Skeletal muscle cell (primary cell): ENCODE measurements at regions not wholly inside any gene's neighbourhood (a gene's known extent, or its start where the extent isn't known, plus 50 kb on each side); places are given as distances from the start of the nearest gene placed in this dataset.

Source experiments
- DNase-seq: peaks from one replicate; pipeline ENCODE4 v3.0.0-alpha.2; 2010; ENCODE audit warnings: low read depth
- H3K4me3 ChIP-seq: 2 replicates; pipeline ENCODE4 v1.5.1; 2011; ENCODE audit warnings: low read depth, mild to moderate bottlenecking, control low read depth, low read length, moderate library complexity

- no peak for DNase-seq
- no peak overlapping the region for H3K4me3 ChIP-seq
Observed at GRCh38 chr4:17094159-17094875, 195.9 kb upstream of the LDB2 start.

- DNase-seq: no peak
- no peak overlapping the region for H3K4me3 ChIP-seq
Observed at GRCh38 chr4:17093481-17093880, 195.0 kb upstream of the LDB2 start.

- H3K4me3 ChIP-seq: no peak overlapping the region
- no peak for DNase-seq
Observed at GRCh38 chr4:17092736-17093437, 194.4 kb upstream of the LDB2 start.

GRCh38 chr4:17091104-17091503 lies 192.7 kb upstream of the LDB2 start:
- H3K4me3 ChIP-seq: no peak overlapping the region
- no peak for DNase-seq

GRCh38 chr4:17090063-17090462 lies 191.6 kb upstream of the LDB2 start:
- no peak for DNase-seq

GRCh38 chr4:17085416-17085815 lies 187.0 kb upstream of the LDB2 start:
- DNase-seq: no peak
- H3K4me3 ChIP-seq: no peak overlapping the region

More at GRCh38 chr4:17090063-17090462, 191.6 kb upstream of the LDB2 start:
- no peak overlapping the region for H3K4me3 ChIP-seq

- no peak for DNase-seq
- H3K4me3 ChIP-seq: no peak overlapping the region
Observed at GRCh38 chr4:17082186-17082585, 183.7 kb upstream of the LDB2 start.

- H3K4me3 ChIP-seq: no peak overlapping the region
- DNase-seq: no peak
Observed at GRCh38 chr4:17081179-17081578, 182.7 kb upstream of the LDB2 start.

- no peak for DNase-seq
- H3K4me3 ChIP-seq: no peak overlapping the region
Observed at GRCh38 chr4:17077105-17077504, 178.7 kb upstream of the LDB2 start.

- DNase-seq: no peak
- no peak overlapping the region for H3K4me3 ChIP-seq
Observed at GRCh38 chr4:17072483-17072882, 174.0 kb upstream of the LDB2 start.

- H3K4me3 ChIP-seq: no peak overlapping the region
- no peak for DNase-seq
Observed at GRCh38 chr4:17068891-17069290, 170.4 kb upstream of the LDB2 start.

GRCh38 chr4:17068392-17068791 lies 169.9 kb upstream of the LDB2 start:
- H3K4me3 ChIP-seq: no peak overlapping the region
- peak; percentile 16 for DNase-seq

- DNase-seq: peak; percentile 68
- H3K4me3 ChIP-seq: no peak overlapping the region
Observed at GRCh38 chr4:17066972-17067371, 168.5 kb upstream of the LDB2 start.

GRCh38 chr4:17066236-17066635 lies 167.8 kb upstream of the LDB2 start:
- DNase-seq: no peak

GRCh38 chr4:17065821-17066220 lies 167.4 kb upstream of the LDB2 start:
- DNase-seq: no peak
- no peak overlapping the region for H3K4me3 ChIP-seq

More at GRCh38 chr4:17066236-17066635, 167.8 kb upstream of the LDB2 start:
- H3K4me3 ChIP-seq: no peak overlapping the region

GRCh38 chr4:17064959-17065358 lies 166.5 kb upstream of the LDB2 start:
- H3K4me3 ChIP-seq: no peak overlapping the region
- DNase-seq: no peak

GRCh38 chr4:17063888-17064287 lies 165.4 kb upstream of the LDB2 start:
- peak; percentile 31 for DNase-seq
- no peak overlapping the region for H3K4me3 ChIP-seq

GRCh38 chr4:17060230-17060629 lies 161.8 kb upstream of the LDB2 start:
- no peak for DNase-seq
- H3K4me3 ChIP-seq: no peak overlapping the region

GRCh38 chr4:17058916-17059741 lies 160.7 kb upstream of the LDB2 start:
- H3K4me3 ChIP-seq: peak overlapping the region; percentile 2
- DNase-seq: peak; percentile 49

GRCh38 chr4:17058536-17058915 lies 160.1 kb upstream of the LDB2 start:
- DNase-seq: peak; percentile 23
- H3K4me3 ChIP-seq: no peak overlapping the region
